C1 segment of cervical spinal cord (tissue), 14 donors: ENCODE measurements at regions not wholly inside any gene's neighbourhood (a gene's known extent, or its start where the extent isn't known, plus 50 kb on each side); places are given as distances from the start of the nearest gene placed in this dataset.

Source experiments
- DNase-seq, 14 donors: peaks; one replicate each; lab custom pipeline; 2025; lab: John Stamatoyannopoulos, UW

GRCh38 chr5:117089001-117089400, 514.4 kb upstream of the SEMA6A start:
- peak in 1 of 14 donors; percentile 73 for DNase-seq

DNA sequence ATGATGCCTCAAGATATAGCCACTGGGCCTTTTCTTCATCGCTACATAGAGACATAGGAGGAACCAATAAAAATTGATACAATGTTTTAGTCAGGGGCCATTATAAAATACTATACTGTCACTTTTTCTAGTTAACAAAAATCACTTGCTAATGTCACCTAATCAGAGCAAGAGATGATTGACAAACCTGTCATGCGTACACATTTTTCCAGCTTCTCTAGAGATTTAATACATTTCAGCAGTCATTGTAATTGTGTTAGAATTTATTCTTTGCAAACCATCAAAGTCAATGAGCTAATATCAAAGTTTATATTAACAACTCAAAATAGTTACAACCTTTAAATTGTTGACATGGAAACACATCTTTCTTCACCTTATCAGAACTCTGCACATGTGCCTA, 513.6 kb upstream of the SEMA6A start:
- no peak for DNase-seq

GRCh38 chr5:117084067-117084466, 509.4 kb upstream of the SEMA6A start:
- DNase-seq: no peak

- DNase-seq: no peak
These were observed 508.4 kb upstream of the SEMA6A start for GRCh38 chr5:117082977-117083376.

DNA sequence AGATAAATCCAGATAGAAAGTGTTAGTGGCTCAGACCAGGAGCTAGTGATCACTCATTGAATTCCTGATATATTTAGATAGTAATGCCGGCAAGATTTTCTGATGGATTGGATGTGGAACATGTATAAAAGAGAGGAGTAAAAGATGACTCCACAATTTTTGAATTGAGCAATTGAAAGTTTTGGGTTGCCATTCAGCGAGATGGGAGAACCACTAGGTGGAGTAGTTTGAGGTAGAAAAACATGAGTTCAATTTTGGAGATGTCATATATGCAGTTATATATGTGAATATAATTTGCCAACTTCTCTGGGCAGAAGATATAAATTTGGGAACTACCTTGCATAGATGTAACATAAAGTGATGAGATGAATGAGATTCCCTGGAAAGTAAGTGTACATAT, 502.5 kb upstream of the SEMA6A start:
- no peak for DNase-seq

DNA sequence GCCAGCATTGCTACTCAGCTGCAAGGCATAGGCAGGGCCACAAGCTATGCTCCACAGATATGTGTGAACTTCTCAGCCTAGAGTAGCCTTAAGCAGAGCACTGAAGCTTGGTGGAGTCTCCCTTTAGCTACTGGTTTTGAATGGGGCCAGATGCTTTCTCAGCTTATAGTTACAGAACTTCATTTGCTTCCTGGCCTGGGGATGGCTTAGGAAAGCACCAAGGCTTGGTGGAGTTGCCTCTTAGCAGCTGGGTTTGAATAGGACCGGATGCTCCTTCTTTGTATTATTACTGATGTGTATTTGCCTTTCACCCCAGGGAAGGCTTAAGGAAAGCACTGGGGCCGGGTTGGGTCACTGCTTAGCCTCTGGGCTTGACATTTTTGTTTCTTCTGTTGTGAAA, 497.8 kb upstream of the SEMA6A start:
- DNase-seq: no peak

- no peak for DNase-seq
These were observed 491.2 kb upstream of the SEMA6A start for GRCh38 chr5:117065800-117066199.

GRCh38 chr5:117065161-117065560, 490.5 kb upstream of the SEMA6A start:
- no peak for DNase-seq

- DNase-seq: no peak
These were observed 485.5 kb upstream of the SEMA6A start for GRCh38 chr5:117060099-117060498.

GRCh38 chr5:117058740-117059139, 484.1 kb upstream of the SEMA6A start:
- no peak for DNase-seq

- DNase-seq: peak in 1 of 14 donors; percentile 35
These were observed 480.9 kb upstream of the SEMA6A start for GRCh38 chr5:117055517-117055916.

- peak in 2 of 14 donors; percentile 10 to 86 for DNase-seq
These were observed 480.3 kb upstream of the SEMA6A start for GRCh38 chr5:117054911-117055310.

- DNase-seq: no peak
These were observed 479.5 kb upstream of the SEMA6A start for GRCh38 chr5:117054141-117054540.

- DNase-seq: no peak
These were observed 467.4 kb upstream of the SEMA6A start for GRCh38 chr5:117041926-117042595.

DNA sequence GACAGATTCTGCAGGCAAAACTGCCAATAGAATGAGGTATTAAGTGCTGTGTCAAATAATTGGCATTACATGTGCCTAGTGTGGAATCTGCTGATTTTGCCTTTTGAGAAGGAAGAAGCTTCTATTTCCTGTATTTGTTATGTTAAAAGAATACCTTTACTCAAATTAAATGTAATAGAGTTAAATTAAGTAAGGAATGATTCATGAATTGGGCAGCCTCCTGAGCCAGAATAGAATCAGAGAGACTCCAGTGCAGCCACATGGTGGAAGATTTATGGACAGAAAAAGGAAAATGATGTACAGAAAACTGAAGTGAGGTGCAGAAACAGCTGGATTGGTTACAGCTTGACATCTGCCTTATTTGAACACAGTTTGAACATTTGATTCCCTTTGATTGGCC, 464.4 kb upstream of the SEMA6A start:
- no peak for DNase-seq

DNA sequence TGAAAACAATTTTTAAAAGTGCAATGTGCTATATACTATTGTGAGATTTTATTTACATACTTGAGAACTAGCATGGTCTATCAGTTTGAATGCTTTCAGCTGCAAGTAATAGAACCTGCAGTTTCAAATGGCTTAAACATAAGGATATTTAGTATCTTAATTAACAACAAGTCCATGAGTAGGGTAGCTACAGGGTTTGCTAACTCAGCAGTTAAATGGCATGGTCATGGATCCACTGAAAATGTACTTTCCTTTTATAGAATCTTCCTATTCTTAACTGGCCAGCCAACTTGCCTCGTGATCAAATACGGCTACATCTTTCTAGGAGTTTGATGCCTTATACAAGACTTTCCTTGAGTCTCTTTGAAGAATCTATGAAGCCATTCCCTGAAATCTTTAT, 452.8 kb upstream of the SEMA6A start:
- DNase-seq: no peak

- DNase-seq: no peak
These were observed 446.4 kb upstream of the SEMA6A start for GRCh38 chr5:117020999-117021398.

DNA sequence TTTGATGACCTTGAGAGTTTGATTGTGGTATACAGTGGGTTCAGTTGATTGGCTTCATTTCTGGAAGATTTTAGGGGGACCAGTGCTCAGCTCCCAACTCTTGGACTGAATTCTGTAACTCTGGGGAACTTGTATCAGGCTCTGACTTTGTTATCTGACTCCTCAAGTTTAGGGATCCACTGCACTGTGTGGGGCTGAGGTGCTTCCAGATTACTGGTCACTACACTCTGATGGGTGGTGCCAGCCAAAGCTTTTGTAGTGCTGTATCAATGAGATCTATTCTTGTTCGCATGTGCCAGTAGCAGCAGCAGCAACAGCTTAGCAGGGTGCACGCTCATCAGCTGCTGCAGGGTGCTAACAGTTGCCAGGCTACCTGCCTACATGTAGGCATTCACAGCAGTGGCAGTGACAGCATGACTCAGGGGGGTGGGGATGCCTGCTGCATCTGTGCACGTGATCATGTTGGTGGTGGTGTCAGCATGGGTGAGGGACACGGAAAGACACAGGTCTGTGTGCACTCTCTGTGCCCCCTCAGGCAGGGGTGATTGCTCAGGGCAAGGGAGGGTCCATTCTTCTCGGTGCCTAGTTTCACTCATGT, 438.8 kb upstream of the SEMA6A start:
- no peak for DNase-seq

DNA sequence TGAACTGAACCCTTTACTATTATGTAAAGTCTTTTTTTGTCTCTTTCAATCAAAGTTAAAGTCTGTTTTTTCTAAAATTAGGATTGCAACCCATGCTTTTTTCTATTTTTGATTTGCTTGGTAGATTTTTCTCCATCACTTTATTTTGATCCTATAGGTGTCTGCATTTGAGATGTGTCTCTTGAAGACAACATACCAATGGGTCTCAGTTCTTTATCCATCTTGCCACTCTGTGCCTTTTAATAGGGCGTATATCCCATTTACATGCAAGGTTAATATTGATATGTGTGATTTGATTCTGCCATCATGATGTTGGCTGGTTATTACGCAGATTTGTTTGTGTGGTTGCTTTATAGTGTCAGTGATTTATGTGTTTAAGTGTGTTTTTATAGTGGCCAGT, 436.0 kb upstream of the SEMA6A start:
- no peak for DNase-seq

- no peak for DNase-seq
These were observed 423.4 kb upstream of the SEMA6A start for GRCh38 chr5:116998024-116998423.

GRCh38 chr5:116992681-116993080, 418.1 kb upstream of the SEMA6A start:
- no peak for DNase-seq

DNA sequence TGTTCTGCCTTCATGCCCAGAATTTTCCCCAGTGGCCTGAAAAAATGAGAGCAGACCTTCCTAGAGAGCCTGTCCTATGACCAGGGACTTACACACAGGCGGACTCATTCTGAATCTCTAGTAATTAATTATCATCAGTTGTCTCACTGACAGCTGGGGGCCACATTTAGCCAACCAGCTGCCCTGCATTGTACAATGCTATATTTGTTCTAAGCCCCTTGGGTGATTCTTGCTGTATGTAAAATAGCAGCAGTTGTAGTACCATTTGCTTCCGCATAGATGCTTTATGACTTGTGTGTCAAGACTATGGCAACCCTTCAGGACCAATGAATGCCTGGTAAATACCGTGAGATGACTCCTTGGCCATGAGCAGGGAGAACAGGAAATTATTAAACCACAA, 415.4 kb upstream of the SEMA6A start:
- peak in 8 of 14 donors; percentile 3 to 22 (median 12) for DNase-seq

DNA sequence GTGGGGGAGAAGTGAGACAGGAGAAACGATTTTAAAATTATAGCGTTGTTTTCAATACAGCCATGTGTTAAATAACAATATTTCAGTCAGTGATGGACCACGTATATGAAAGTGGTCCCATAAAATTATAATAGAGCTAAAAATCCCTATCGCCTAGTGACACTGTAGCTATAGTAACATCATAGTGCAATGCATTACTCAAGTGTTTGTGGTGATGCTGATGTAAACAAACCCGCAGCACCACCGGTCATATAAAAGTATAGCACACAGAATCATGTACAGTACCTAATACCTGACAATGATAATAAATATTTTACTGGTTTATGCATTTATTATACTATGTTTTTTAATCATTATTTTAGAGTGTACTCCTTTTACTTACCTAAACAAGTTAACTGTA, 407.4 kb upstream of the SEMA6A start:
- no peak for DNase-seq

DNA sequence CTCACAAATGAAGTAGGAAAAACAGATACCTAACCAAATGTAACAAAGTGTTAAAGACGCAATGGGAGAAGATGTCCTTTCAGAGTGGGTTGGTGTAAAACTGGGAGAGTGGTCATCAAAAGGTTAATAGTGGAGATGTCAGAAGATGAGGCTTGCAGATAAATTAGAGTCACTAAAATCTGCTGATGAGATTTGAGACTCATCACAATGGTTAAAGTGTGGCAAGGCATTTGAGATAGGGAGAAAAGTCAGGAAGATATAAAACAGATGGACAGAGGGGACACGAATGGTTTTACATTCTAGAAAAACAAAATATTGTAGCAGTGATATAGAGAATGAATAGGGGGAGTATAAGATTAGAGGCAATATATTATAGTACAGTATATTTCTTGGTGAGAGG, 406.0 kb upstream of the SEMA6A start:
- no peak for DNase-seq
